Fibroblast of lung (primary cell): ENCODE measurements at regions not wholly inside any gene's neighbourhood (a gene's known extent, or its start where the extent isn't known, plus 50 kb on each side); places are given as distances from the start of the nearest gene placed in this dataset.

Experiments
- EZH2 ChIP-seq: IDR thresholded peaks from 2 replicates; pipeline ENCODE4 v1.5.1; 2012; ENCODE audit warnings: low read length, control low read depth, mild to moderate bottlenecking; ENCODE audit errors: missing control alignments
- TF ChIP-seq, protein P1 (sequence below), 2 donors: IDR thresholded peaks in 1 of 2; conservative IDR thresholded peaks in 1 of 2; 1 replicate in 1 of 2; 2 replicates in 1 of 2; pipeline ENCODE4 v1.5.1; 2011 to 2012; ENCODE audit warnings: low read length in 2 of 2, control low read depth in 1 of 2, inconsistent platforms in 1 of 2, low read depth in 1 of 2, mild to moderate bottlenecking in 1 of 2

DNA sequence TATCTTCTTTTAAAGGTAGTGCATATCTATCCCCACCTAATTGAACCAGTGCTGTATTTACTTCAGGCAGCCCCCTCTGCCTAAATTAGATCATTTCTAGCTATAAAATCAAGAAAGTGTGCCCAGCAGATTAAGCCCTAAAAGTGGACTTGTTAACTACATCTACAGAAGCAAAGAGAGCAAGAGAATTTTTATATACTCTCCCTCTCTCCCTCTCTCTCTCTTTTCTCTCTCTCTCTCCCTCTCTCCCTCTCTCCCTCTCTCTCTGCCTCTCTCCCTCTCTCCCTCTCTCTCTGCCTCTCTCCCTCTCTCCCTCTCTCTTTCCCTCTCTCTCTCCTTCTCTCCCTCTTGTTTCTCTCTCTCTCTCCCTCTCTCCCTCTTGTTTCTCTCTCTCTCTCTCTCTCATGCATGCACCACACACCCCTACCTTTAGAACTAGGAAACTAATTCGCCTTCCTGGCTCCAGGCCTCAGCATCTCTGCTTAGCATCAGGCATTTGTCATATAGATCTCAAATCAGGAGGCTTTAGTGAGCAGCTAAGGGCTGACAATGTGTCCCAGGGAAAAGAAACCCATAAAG lies 71.4 kb downstream of the FOXA2 start:
- TF ChIP-seq, protein P1, sequence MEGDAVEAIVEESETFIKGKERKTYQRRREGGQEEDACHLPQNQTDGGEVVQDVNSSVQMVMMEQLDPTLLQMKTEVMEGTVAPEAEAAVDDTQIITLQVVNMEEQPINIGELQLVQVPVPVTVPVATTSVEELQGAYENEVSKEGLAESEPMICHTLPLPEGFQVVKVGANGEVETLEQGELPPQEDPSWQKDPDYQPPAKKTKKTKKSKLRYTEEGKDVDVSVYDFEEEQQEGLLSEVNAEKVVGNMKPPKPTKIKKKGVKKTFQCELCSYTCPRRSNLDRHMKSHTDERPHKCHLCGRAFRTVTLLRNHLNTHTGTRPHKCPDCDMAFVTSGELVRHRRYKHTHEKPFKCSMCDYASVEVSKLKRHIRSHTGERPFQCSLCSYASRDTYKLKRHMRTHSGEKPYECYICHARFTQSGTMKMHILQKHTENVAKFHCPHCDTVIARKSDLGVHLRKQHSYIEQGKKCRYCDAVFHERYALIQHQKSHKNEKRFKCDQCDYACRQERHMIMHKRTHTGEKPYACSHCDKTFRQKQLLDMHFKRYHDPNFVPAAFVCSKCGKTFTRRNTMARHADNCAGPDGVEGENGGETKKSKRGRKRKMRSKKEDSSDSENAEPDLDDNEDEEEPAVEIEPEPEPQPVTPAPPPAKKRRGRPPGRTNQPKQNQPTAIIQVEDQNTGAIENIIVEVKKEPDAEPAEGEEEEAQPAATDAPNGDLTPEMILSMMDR (conservative IDR thresholded peaks at IDR 0.05 in 1 of 2, IDR thresholded peaks at IDR 0.05 in 1 of 2; ENCODE audit: low read depth in 1 of 2, low read length in 2 of 2), result no peak
- no peak for TF ChIP-seq EZH2
